ENCODE measurements at regions not wholly inside any gene's neighbourhood (a gene's known extent, or its start where the extent isn't known, plus 50 kb on each side); places are given as distances from the start of the nearest gene placed in this dataset.

DNA sequence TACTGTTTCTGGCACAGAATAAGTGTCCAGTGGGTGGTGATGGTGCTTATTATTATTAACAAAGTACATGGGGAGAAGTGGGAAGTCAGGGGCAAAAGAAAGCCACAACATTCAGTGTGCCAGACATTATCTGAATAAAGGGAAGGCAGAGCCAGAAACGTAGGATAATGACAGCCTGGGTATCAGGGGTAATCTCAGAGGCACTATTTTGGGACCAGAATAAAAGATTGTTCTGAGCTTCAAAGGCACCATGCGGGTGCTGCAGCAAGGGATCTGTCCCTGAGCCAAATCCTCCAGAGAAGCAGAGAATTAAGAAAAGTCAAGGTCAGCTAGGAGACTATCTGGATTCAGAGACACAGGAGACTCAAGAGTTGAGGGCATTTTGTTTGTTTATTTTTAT, 328.8 kb upstream of the GATB start:
- H3K4me1 Mint-ChIP-seq, result no peaks in the 10 kb centered on the region
- DNase-seq (ENCODE audit: low spot score in 2 of 2) (no peak), ATAC-seq (ENCODE audit: low read depth) (no peak)
- H3K36me3 Mint-ChIP-seq, result no peaks in the 10 kb centered on the region
- no peak overlapping the region for H3K27ac Mint-ChIP-seq
- H3K27me3 Mint-ChIP-seq, result peaks cover 8% of the 10 kb centered on the region
- H3K4me3 Mint-ChIP-seq, result no peak overlapping the region
- H3K9me3 Mint-ChIP-seq, result peaks cover 1% of the 10 kb centered on the region

DNA sequence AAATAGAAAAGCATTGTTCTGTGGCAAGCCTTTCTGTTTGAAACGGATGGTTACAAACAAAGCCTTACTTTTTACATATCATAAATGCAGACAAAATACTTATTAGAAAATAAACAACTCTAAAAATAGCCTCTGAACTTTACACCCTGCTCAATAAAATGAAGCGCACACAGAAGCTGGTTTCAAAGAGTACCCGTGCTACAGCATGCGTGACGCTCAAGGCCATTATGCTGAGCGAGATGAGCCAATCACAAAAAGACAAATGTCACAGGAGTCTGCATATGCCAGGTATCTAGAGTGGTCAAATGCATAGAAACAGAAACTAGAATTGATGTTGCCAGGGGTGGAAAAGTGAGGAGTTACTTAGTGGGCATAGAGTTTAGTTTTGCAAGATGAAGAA, 326.5 kb upstream of the GATB start:
- ATAC-seq (ENCODE audit: low read depth) (no peak), DNase-seq (ENCODE audit: low spot score in 2 of 2) (no peak)
- Mint-ChIP-seq H3K9me3 (no peaks in the 10 kb centered on the region), H3K4me3 (no peak overlapping the region), H3K4me1 (no peaks in the 10 kb centered on the region), H3K27me3 (peaks cover 7% of the 10 kb centered on the region), H3K36me3 (no peaks in the 10 kb centered on the region), H3K27ac (no peak overlapping the region)

DNA sequence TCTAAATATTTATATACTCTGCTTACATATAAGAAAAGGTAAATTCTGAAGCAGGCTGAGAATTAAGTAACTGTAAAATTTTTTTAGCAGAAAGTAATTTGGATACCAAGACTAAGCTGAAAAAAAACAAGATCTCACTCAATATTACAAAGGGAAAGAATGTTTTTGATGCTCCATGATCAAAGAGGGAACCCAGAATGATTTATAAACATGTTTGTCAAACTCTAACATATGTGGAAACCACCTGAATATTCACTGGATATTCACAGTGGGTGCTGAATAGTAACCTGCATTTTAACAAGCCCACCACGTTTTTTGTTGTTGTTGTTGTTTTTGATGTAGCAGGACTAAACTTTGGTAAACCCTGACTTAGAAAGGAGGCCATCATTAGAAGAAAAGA, 324.9 kb upstream of the GATB start:
- H3K4me3 Mint-ChIP-seq, result no peak overlapping the region
- DNase-seq (ENCODE audit: low spot score in 2 of 2), result no peak

DNA sequence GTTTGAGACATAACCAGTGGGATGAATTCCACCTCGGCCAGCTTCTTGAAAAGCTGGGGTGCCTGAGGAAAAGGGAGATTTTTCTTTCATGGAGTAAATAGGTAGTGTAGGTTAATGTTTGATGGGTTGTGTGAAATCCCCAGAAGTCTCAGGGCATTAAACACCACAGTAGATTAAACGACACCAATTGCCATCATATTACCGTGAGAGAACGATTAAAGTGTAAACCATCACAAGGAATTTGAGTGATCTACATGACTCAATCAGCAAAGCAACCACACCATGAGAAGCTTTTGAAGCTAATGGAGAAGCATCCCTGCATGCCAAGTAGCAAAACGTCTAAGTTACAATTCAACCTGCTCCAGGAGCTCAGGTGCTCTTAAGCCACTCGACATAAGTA, 322.5 kb upstream of the GATB start:
- peaks cover 7% of the 10 kb centered on the region for H3K4me1 Mint-ChIP-seq
- ATAC-seq (ENCODE audit: low read depth), result no peak
- no peak overlapping the region for H3K4me3 Mint-ChIP-seq
- H3K36me3 Mint-ChIP-seq, result peaks cover 1% of the 10 kb centered on the region
- H3K27ac Mint-ChIP-seq, result no peak overlapping the region
- peaks cover 14% of the 10 kb centered on the region for H3K27me3 Mint-ChIP-seq
- H3K9me3 Mint-ChIP-seq, result peaks cover 8% of the 10 kb centered on the region
- no peak for DNase-seq (ENCODE audit: low spot score in 2 of 2)

More for the DNA sequence above, 324.9 kb upstream of the GATB start:
- ATAC-seq (ENCODE audit: low read depth), result no peak
- Mint-ChIP-seq H3K27ac (no peak overlapping the region), H3K27me3 (peaks cover 14% of the 10 kb centered on the region), H3K36me3 (peaks cover 1% of the 10 kb centered on the region), H3K9me3 (peaks cover 7% of the 10 kb centered on the region), H3K4me1 (peaks cover 5% of the 10 kb centered on the region)

DNA sequence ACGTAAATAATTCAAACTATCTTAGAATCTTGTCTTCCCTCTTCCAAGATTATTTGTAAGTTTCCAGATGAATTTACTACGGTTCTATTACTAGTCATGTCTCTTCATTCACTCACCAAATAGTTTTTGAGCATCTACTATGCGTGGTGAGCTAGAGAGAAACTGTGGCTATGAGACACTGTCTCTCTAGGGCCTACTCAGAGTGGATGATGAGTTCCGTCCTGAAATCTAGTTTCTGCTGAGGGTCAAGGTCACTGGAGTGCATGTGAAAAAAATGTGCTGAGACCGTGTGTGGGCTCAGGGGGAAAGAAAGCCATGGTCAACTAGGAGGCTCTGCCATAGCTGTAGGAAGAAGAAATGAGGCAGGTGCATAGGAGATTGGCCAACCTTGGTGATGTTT, 320.2 kb upstream of the GATB start:
- peaks cover 8% of the 10 kb centered on the region for H3K9me3 Mint-ChIP-seq
- DNase-seq (ENCODE audit: low spot score in 2 of 2), result no peak

DNA sequence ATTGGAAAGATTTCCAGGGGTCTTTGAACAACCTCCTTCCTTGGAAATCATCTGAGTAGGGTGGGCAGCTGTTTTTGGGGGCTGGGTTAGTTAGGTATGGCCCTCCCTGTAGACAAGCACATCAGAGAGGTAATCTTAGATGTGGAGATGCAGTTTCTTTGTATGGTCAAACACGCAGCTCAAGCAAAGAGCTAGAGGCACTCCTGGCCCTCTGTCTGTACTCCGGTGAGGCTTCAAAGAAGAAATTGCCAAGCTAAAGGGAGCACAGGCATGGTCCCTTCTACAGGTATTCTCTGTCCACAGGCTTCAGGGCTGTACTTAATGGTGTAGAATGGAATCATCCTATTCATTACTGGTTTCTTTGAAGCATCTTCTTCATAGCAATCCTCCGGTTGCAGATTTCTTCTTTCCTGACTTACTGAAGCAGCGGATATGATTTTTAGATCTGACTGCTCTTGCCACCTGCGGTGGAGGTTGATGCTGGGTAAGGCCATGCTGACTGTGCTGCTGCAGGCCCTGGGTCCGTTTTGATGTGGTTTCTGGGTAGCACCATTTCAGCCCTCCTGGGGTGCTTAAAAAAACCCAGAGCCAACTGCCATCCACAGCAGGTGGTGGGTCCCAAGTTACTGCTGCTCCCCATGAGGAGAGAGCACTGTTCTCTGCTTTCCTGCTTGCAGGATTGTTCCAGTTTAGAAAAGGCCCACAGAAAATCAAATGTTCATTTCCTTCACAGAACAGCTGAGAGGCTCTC, 318.9 kb upstream of the GATB start:
- H3K9me3 Mint-ChIP-seq, result peaks cover 8% of the 10 kb centered on the region
- H3K4me1 Mint-ChIP-seq, result peaks cover 7% of the 10 kb centered on the region
- no peak overlapping the region for H3K4me3 Mint-ChIP-seq
- DNase-seq (ENCODE audit: low spot score in 2 of 2) (no peak), ATAC-seq (ENCODE audit: low read depth) (no peak)
- no peak overlapping the region for H3K27ac Mint-ChIP-seq
- peaks cover 1% of the 10 kb centered on the region for H3K36me3 Mint-ChIP-seq
- peaks cover 16% of the 10 kb centered on the region for H3K27me3 Mint-ChIP-seq

More for the DNA sequence above, 320.2 kb upstream of the GATB start:
- Mint-ChIP-seq H3K27me3 (peaks cover 16% of the 10 kb centered on the region), H3K27ac (no peak overlapping the region), H3K36me3 (peaks cover 1% of the 10 kb centered on the region), H3K4me1 (peaks cover 7% of the 10 kb centered on the region), H3K4me3 (no peak overlapping the region)
- no peak for ATAC-seq (ENCODE audit: low read depth)

DNA sequence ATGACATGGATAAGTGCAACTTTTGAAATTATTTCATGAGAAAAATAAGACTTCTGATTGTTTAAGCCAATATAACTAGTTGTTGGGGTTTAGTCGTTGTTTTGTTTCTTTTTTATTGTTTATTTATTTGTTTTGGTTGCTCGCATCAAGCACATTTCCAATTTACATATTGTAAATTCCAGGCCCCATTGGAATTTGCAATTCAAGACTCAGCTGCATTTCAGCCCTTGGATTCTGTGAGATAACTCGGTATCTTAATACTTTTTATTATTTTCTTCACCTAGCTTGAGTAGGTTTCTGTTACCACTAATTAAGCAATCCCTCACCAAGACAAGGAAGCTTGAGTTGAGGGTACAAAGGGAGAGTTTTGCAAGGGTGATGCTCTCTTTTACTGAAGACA, 318.3 kb upstream of the GATB start:
- H3K27me3 Mint-ChIP-seq, result peaks cover 14% of the 10 kb centered on the region

DNA sequence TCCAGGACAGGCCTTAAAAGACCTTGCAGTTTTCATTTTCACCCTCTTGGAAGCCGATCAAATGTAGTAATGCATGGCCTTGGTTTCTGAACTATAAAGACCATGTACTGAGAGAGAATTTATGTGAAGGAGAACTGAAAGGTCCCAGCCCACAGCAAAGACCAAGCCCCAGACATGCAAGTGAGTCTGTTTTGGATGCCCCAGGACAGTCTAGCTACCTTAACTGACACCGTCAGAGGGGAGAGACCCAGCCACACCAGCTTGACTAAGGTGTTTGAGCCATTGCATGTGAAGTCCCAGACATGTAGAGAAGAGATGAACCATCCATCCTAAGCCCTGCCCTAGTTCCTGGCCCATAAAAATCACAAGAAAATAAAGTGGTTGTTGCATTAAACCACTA, 316.8 kb upstream of the GATB start:
- peaks cover 12% of the 10 kb centered on the region for H3K27me3 Mint-ChIP-seq
- H3K27ac Mint-ChIP-seq, result no peak overlapping the region
- no peak for DNase-seq (ENCODE audit: low spot score in 2 of 2)
- no peak for ATAC-seq (ENCODE audit: low read depth)
- peaks cover 8% of the 10 kb centered on the region for H3K9me3 Mint-ChIP-seq
- peaks cover 7% of the 10 kb centered on the region for H3K4me1 Mint-ChIP-seq
- peaks cover 1% of the 10 kb centered on the region for H3K36me3 Mint-ChIP-seq
- H3K4me3 Mint-ChIP-seq, result no peak overlapping the region

More for the DNA sequence above, 318.3 kb upstream of the GATB start:
- ATAC-seq (ENCODE audit: low read depth), result no peak
- DNase-seq (ENCODE audit: low spot score in 2 of 2), result no peak
- peaks cover 8% of the 10 kb centered on the region for H3K9me3 Mint-ChIP-seq
- H3K27ac Mint-ChIP-seq, result no peak overlapping the region
- no peak overlapping the region for H3K4me3 Mint-ChIP-seq
- H3K4me1 Mint-ChIP-seq, result peaks cover 7% of the 10 kb centered on the region
- H3K36me3 Mint-ChIP-seq, result peaks cover 1% of the 10 kb centered on the region

DNA sequence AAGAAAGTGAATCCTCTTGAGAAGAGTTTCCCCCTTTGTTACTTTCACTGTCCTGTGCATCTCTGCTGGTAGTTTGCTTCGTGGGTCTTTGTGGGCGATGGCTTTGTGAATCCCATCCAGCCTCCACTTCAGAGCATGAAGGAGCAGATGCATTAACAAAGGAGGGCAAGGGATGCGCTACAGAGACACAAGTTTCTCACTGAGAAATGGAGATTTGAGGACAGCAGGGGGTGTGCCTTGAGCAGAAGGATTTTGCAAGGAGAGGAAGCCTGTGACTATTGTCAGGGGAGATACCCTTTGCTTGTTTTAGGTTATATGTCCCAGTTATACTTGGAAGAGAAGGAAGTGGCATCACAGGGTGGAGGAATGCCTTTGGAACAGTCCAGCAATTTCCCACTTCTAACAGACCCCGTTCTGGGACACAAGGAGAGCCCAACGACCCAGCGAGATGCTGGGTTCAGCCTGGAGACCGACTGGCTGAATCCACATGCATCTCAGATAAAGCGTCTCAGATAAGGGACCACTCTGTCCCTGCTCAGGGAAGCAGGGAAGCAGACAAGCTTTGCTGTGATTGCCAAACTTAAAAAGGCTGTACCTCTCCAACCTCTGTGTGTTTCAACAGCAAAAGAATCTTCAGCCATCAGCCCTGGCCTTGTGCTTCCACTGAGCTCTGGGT, 314.6 kb upstream of the GATB start:
- ATAC-seq (ENCODE audit: low read depth), result no peak
- H3K27me3 Mint-ChIP-seq, result peaks cover 4% of the 10 kb centered on the region
- peaks cover under 1% of the 10 kb centered on the region for H3K9me3 Mint-ChIP-seq
- no peak overlapping the region for H3K4me3 Mint-ChIP-seq
- H3K36me3 Mint-ChIP-seq, result no peaks in the 10 kb centered on the region
- H3K27ac Mint-ChIP-seq, result no peak overlapping the region
- H3K4me1 Mint-ChIP-seq, result peaks cover under 1% of the 10 kb centered on the region
- no peak for DNase-seq (ENCODE audit: low spot score in 2 of 2)

DNA sequence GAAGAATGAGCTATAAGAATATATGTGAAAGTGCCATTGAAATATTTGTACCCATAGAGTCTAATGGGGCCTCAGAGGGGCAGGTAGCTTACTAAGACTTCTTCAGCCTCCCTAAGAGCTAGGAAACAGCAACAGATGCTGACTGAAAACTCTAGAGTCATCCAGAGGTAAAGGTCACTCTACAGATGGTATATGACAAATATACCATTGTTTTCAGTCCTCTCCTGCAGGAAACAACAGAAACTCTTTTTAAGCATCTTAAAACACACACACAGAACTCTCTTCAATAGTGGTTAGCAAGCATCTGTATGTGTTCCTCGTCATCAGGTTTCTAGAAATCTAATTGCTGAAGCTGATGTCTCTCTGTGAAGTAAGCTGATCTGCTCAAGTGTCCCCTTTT, 313.8 kb upstream of the GATB start:
- Mint-ChIP-seq H3K4me1 (no peaks in the 10 kb centered on the region), H3K4me3 (no peak overlapping the region), H3K9me3 (no peaks in the 10 kb centered on the region), H3K27ac (no peak overlapping the region), H3K36me3 (no peaks in the 10 kb centered on the region), H3K27me3 (peaks cover 4% of the 10 kb centered on the region)
- DNase-seq (ENCODE audit: low spot score in 2 of 2) (no peak), ATAC-seq (ENCODE audit: low read depth) (no peak)

DNA sequence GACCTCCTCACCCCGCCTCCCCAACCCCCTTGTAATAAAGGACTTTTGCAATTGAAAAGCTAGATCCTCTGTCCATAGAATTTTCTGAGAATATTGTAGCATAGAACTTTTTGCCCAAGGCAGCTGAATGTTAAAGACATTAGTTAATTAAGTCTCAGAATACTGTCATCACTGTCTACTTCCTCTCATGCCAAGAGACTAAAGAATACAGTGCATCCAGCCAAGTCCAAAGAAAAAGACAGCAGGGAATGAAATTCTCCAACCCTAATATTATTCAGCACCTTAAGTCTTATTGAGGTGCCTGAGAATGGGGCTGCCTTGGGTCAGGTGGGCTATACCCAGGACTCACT, 313.3 kb upstream of the GATB start:
- no peaks in the 10 kb centered on the region for H3K4me1 Mint-ChIP-seq
- no peaks in the 10 kb centered on the region for H3K36me3 Mint-ChIP-seq
- H3K27ac Mint-ChIP-seq, result no peak overlapping the region
- H3K27me3 Mint-ChIP-seq, result peaks cover 4% of the 10 kb centered on the region
- DNase-seq (ENCODE audit: low spot score in 2 of 2) (no peak), ATAC-seq (ENCODE audit: low read depth) (no peak)
- no peak overlapping the region for H3K4me3 Mint-ChIP-seq
- H3K9me3 Mint-ChIP-seq, result no peaks in the 10 kb centered on the region

DNA sequence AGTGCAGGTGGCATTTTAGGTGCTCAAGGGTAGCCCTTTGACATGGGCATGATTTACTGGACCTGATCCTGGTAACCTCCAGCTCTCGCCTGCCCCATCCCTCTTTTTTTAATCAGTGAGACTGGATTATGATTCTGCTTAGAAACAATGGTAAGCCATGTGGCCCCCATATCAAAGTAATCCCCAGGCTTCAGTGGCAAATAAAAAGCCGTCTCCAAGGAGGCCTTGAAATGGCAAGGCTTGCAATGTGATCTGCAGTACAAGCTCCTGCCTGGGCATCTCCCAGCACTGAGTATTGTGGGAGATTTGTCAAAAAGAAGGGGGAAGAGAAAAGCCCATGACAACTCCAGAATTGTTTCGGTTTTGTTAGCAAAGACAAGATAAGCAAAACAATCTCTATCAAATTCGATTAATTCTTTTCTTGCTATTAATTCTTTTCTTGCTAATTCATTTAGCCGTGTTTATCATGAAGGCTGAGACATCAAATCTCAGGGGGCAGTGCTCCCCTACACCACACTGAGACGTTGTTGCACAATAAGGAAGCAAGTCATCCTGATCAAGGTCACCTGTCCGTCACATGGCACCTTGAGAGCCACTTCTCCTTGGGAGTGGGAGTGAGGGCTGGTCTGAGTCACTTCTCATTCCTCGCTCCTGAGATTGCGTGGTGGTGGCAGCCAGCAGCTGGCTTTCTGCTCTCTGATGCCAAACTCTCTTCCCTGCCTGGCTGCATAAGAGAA, 312.7 kb upstream of the GATB start:
- Mint-ChIP-seq H3K27me3 (peaks cover 4% of the 10 kb centered on the region), H3K4me3 (no peak overlapping the region), H3K9me3 (no peaks in the 10 kb centered on the region), H3K36me3 (no peaks in the 10 kb centered on the region), H3K27ac (no peak overlapping the region), H3K4me1 (no peaks in the 10 kb centered on the region)
- no peak for DNase-seq (ENCODE audit: low spot score in 2 of 2)
- no peak for ATAC-seq (ENCODE audit: low read depth)

DNA sequence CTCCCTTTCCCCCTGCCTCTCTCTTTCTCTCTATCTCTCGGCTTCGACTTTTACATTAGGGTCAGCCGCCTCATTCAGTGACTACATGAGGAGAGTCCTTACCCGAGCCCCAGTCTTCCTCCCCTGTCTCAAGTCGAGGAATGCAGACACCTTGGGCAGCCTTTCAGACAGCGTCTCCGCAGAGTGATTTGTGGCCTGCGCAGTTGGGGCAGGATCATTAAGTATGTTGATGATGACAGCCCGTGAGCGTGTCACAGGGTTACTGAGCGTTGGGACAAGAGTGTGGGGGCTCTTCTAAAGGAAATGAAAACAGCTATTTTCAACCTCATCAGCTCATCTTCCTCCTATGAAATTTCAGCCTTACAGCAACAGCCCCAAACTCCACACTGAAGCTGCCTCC, 312.1 kb upstream of the GATB start:
- H3K4me3 Mint-ChIP-seq, result no peak overlapping the region
- no peaks in the 10 kb centered on the region for H3K4me1 Mint-ChIP-seq
- ATAC-seq (ENCODE audit: low read depth) (no peak), DNase-seq (ENCODE audit: low spot score in 2 of 2) (no peak)
- H3K27ac Mint-ChIP-seq, result no peak overlapping the region
- H3K36me3 Mint-ChIP-seq, result no peaks in the 10 kb centered on the region
- H3K27me3 Mint-ChIP-seq, result peaks cover 4% of the 10 kb centered on the region
- H3K9me3 Mint-ChIP-seq, result no peaks in the 10 kb centered on the region

DNA sequence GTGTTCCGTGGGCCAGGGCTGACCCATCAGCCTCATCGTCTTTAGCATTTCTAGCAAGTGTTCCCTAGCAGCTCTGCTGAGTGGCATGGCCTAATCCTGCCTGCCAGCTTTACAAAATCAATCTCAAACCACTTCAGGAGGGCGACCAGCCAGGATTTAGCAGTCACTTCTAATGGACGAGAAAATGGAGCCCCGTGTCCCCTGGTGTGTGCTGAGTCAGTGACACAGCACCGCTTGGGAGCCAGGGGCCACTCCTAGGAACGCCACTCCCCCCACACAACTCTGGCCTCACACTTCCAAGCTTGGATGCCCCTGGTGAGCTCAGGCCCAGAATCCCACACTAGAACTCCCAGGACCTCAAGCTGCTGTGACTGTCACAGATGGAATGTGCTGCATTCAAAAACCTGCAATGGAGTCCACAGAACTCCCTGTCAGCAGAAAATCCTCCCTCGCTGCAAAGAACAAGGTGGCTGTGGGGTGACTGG, 311.2 kb upstream of the GATB start:
- H3K4me3 Mint-ChIP-seq, result no peak overlapping the region
- no peaks in the 10 kb centered on the region for H3K36me3 Mint-ChIP-seq
- ATAC-seq (ENCODE audit: low read depth), result no peak
- no peaks in the 10 kb centered on the region for H3K9me3 Mint-ChIP-seq
- no peak for DNase-seq (ENCODE audit: low spot score in 2 of 2)
- H3K27me3 Mint-ChIP-seq, result no peaks in the 10 kb centered on the region
- no peaks in the 10 kb centered on the region for H3K4me1 Mint-ChIP-seq
- no peak overlapping the region for H3K27ac Mint-ChIP-seq
